HG02759 (cell line): ENCODE measurements at regions not wholly inside any gene's neighbourhood (a gene's known extent, or its start where the extent isn't known, plus 50 kb on each side); places are given as distances from the start of the nearest gene placed in this dataset.
"Not testable (repeated sequence)": the region's sequence is repeated elsewhere in the genome, so short reads cannot be mapped to it uniquely, and the experiment has no call there.

Experiments
- ATAC-seq: cut with Tn5 transposase; IDR thresholded peaks from one replicate; pipeline ENCODE4 v1.9.1; 2021; ENCODE audit warnings: mild to moderate bottlenecking, moderate library complexity; ENCODE audit not compliant: unreplicated experiment

DNA sequence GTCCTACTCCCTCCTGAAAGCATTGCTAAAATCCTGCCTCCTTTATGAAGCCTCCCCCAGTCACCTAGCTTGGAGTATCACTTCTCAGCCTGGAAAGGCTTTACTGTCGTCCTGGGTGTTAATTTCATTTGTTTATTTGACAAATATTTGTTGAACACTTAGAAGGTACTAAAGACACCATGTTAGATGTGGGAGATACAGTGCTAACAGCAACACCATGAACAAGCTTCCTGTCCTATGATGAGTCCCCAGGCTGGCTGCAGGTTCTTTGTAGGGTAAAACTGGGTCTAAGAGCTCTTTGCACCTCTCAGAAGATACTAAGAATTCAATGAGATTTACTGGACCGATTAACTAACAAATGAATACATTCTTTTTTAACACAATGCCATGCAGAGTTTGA lies 109.2 kb upstream of the TMEM170B start:
- peak; percentile 40 for ATAC-seq

GRCh38 chr6:11427723-11428245 lies 109.8 kb upstream of the TMEM170B start:
- ATAC-seq: no peak

- no peak for ATAC-seq
Observed at GRCh38 chr6:11427091-11427722, 110.3 kb upstream of the TMEM170B start.

GRCh38 chr6:11426571-11426970 lies 111.0 kb upstream of the TMEM170B start:
- no peak for ATAC-seq

- no peak for ATAC-seq
Observed at GRCh38 chr6:11425876-11426275, 111.7 kb upstream of the TMEM170B start.

DNA sequence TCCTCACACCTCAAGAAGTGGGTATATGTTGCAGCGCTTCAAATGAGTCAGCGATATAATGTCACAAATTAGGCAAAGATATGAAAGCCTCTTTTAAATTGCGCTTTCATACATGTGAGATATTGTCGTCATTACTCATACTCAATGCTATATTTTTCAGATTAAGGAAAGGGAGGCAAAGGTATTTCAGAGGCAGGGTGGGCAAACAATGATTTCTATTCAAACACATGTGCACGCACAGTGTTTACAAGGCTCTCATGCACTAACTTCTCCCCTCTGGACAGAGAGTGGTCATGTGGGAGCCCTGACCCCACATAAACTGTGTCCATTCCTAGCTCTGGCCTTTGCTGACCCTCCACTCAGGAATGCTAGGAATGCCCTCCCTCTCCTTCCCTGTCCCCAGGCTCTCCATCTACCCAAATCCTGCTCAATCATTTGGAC lies 112.1 kb upstream of the TMEM170B start:
- ATAC-seq: no peak

GRCh38 chr6:11424395-11425034 lies 113.0 kb upstream of the TMEM170B start:
- no peak for ATAC-seq

DNA sequence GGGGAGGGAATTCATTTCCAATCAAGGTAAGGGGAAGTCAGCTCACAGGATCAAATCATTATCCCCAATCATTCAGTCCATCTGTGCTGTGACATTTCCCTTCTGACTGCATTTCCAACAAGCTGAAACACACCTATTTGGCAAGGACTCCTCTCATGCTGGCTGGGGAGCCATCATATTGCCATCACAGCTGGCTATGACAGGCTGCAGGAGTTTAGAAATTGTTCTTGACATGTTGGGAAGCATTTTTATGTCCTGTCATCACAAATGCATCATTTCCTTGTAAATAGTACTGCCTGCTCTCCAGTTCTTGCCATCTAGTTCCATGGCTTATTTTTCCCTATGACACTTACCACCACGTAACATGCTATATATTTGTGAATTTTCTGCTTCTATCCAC lies 113.9 kb upstream of the TMEM170B start:
- ATAC-seq: no peak

- no peak for ATAC-seq
Observed at GRCh38 chr6:11423072-11423471, 114.5 kb upstream of the TMEM170B start.

GRCh38 chr6:11419763-11420453 lies 117.6 kb upstream of the TMEM170B start:
- ATAC-seq: no peak

DNA sequence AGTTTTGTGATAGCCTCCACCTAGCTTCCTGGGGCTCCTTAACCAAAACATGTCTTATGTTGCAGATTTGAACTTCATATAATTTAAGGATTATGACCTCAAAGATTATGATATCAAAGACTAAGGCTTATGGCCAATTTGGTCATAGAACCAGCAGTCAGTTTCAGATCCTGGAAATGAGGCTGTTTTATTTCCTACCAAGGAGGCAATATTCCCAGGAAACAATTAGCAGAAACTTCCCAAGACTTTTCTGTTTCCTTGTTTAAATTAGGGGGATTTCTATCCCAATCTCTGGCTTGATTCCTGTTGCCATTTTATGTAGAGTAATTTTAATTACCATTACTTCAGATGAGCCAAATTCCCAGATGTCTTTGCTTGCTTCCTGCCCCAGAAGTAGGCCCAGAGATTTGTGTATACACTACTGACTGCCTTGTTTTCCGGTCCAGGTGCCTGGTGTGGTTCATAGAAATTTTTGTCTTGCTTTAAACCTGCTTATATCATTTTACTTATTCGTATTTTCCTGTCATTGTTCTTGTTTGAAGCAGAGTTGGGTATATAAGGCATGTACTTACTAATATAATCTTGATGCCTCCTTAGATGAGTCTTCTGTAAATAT lies 119.2 kb upstream of the TMEM170B start:
- no peak for ATAC-seq

DNA sequence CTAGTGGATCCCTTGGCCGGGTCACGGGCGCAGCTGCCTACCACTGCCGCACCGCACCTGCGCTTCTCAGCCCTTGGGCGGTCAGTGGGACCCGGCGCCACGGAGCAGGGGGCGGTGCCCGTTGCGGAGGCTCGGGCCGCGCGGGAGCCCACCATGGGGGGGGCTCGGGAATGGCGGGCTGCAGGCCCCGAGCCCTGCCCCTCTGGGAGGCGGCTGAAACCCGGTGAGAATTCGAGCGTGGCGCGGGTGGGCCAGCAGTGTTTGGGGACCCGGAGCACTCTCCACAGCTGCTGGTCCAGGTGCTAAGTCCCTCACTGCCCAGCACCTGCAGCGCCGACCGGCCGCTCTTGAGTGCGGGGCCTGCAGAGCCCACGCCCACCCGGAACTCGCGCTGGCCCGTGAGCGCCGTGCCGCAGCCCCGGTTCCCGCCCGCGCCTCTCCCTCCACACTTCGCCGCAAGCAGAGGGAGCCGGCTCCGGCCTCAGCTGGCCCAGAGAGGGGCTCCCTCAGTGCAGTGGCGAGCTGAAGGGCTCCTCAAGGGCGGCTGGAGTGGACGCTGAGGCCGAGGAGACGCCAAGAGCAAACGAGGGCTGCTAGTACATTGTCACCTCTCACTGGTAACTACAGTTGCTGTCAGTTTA lies 120.5 kb upstream of the TMEM170B start:
- no peak for ATAC-seq

- ATAC-seq: not testable (repeated sequence)
Observed at GRCh38 chr6:11416099-11416935, 121.2 kb upstream of the TMEM170B start.

DNA sequence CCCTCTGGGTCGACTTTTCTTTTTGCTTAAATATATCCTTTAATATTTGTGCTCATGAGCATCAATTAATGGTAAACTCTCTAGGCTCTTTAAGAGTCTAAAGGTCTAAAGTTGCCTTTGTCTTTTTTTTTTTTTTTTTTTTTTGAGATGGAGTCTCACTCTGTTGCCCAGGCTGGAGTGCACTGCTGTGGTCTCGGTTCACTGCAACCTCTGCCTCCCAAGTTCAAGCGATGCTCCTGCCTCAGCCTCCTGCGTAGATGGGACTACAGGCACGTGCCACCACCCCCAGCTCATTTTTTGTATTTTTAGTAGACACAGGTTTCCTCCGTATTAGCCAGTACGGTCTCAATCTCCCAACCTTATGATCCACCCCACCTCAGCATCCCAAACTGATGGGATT lies 122.0 kb upstream of the TMEM170B start:
- ATAC-seq: no peak

GRCh38 chr6:11414176-11414963 lies 123.2 kb upstream of the TMEM170B start:
- peak; percentile 69 for ATAC-seq

DNA sequence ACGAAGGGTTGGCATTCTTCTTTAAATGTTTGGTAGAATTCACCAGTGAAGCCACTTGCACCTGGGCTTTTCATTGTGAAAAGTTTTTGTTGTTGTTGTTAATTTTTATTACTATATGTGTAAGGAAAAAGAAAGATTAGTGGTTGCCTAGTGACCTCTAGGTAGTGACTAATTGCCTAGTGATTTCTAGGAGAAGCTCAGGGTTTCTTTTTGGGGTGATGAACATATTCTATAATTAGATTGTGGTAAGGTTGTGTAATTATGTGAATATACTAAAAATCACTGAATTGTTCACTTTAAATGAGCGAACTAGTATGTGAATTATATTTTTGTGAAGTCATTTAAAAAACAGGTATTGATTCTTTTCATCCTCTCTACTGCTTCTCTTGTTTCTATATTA lies 123.8 kb upstream of the TMEM170B start:
- ATAC-seq: no peak

DNA sequence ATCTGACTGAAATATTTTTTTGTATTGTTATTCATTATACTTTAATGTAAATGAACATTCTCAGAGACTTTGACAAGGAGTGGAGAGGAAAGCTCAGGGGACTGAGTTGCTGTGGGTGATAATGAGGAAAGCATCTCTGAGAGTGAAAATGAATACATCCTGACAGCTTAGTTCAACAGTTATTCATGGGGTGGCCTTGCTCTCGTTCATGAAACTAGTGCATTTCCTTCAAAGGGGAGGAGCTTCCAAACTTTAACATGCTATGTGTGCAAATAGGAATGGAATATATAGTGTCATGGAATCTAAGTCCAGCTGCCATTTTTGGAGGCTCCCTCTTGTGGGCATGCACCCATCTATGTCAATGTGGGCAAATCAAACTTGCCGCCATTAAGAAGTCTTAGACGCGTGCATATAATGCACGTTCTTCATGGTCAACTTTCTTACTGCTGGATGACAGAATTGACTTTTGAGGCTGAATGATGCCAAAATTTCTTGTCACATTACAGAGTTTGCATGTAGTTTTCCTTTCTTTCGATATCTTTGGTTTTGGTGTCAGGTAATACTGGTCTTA lies 124.3 kb upstream of the TMEM170B start:
- ATAC-seq: no peak

- no peak for ATAC-seq
Observed at GRCh38 chr6:11412616-11413015, 124.9 kb upstream of the TMEM170B start.

- no peak for ATAC-seq
Observed at GRCh38 chr6:11412011-11412424, 125.5 kb upstream of the TMEM170B start.
